ENCODE measurements at regions not wholly inside any gene's neighbourhood (a gene's known extent, or its start where the extent isn't known, plus 50 kb on each side); places are given as distances from the start of the nearest gene placed in this dataset.
"Not testable (repeated sequence)": the region's sequence is repeated elsewhere in the genome, so short reads cannot be mapped to it uniquely, and the experiment has no call there.

DNA sequence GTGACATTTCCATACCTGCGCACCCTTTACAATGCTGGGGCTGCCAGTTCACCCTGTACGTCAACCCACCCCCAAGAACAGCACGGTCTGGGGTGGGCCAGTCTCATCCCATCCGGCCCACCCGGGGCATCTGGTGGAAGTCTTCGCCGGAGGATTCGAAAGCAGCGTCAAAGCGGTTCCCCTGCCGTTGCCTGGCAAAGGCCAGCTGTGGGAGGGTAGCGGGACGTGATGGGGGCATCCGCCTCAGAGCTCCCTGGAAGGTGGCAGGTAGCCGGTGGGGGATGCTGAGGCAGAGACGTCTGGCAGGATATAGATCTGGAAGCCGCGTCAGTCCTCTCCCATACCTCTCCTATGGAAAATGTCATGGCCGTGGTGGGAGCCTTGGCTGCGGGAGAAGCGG, 749.1 kb upstream of the DEFB115 start:
- not testable (repeated sequence) for DNase-seq (ENCODE audit: low read depth, low spot score)

DNA sequence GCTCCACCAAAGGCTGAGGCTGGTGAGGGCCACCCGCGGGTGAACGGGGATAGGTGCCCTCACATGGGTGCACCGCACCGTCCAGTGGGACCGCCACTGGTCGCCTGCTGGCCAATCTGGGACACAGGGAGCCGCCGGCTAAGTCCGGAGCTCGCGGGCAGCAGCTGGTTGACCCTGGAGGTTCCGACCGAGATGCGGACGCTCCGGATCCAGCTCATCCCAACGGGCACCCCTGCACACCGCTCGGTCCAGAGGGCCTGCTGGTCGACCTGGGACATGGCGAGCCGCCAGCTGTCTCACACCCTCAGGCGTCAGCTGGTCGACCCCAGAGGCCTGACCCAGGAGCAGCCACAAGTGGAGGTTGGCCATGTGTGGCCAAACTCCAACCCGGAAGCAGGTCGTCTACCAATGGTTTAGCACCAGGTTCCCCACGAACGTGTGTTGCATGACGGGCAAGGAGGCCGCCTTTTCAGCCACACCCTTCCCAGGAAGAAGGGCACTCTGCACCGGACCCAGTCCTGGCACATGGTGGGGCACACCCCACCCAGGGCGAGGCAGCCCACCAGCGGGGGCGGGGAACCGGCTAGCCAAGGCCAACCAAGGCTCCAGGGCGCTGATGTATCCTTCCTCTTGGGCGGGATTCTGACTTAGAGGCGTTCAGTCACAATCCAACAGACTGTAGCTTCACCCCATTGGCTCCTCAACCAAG, 746.0 kb upstream of the DEFB115 start:
- no peak for DNase-seq (ENCODE audit: low read depth, low spot score)

GRCh38 chr20:30513050-30513628, 744.3 kb upstream of the DEFB115 start:
- DNase-seq (ENCODE audit: low read depth, low spot score): no peak

- not testable (repeated sequence) for DNase-seq (ENCODE audit: low read depth, low spot score)
These were observed 741.5 kb upstream of the DEFB115 start for GRCh38 chr20:30515915-30516314.

GRCh38 chr20:30518906-30519305, 738.6 kb upstream of the DEFB115 start:
- not testable (repeated sequence) for DNase-seq (ENCODE audit: low read depth, low spot score)

DNA sequence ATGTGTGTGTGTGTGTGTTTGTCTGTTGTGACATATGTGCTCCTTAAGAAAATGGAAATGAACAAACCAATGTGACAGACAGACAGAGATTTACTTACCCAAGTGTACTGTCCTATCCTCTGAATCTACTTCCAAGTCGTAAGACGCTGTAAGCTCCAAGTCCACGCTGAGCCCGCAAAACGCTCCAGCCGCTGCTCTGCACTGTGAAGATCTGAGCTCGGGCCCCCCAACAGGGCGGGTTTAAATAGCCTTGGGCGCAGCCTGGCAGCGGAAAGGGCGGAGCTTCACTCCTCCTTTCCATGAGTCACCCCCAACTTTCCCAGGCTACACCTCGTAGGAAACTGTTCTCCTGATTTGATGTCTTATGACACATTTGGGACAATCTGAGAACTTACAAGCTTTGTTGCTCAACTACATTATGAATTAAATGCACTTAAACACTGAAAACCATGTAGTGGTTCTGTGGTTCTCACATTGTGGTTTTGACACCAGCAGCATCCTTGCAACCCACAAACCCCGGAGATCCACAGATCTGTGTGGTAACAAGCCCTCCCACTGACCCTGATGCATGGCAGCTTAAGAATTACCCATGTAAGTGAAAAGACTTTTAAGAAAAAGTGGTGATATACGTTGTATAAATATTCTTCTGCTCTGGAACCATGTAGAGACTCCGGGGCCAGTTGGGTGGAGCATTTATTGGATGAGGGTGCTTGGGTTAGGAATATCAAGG, 735.6 kb upstream of the DEFB115 start:
- DNase-seq (ENCODE audit: low read depth, low spot score): not testable (repeated sequence)

- not testable (repeated sequence) for DNase-seq (ENCODE audit: low read depth, low spot score)
These were observed 733.3 kb upstream of the DEFB115 start for GRCh38 chr20:30524155-30524554.

DNA sequence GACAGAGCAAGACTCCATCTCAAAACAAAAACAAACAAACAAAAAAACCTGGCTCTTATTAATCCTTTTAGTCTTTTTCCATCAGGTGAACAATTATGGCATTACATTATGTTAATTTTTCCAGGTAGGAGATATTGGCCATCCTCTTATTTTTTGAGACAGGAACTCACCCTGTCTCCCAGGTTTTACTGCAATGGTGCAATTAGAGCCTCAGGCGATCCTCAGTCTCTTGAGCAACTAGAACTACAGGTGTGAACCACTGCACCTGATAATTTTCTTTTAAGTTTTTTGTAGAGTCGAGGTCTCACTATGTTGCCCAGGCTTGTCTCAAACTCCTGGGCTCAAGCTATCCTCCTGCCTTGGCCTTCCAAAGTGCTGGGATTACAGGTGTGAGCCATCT, 732.7 kb upstream of the DEFB115 start:
- DNase-seq (ENCODE audit: low read depth, low spot score): not testable (repeated sequence)

DNA sequence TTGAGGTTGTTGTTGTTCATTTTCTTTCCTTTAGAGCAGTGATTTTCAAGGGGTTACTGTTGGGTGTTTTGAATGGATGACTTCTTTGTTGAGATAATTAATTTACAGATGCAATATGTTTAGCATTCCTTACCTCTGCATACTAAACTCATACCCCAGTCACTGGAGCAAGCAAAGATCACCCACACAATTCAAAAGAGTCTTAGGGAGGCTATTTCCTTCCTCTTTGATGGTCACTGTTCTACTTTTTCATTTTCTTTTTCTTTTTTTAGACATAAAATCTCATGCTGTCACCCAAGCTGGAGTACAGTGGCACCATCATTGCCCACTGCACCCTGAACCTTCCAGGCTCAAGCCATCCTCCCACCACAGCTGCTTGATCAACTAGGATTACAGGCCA, 723.8 kb upstream of the DEFB115 start:
- not testable (repeated sequence) for DNase-seq (ENCODE audit: low read depth, low spot score)

- DNase-seq (ENCODE audit: low read depth, low spot score): not testable (repeated sequence)
These were observed 720.0 kb upstream of the DEFB115 start for GRCh38 chr20:30537459-30537858.

GRCh38 chr20:30540330-30541069, 717.0 kb upstream of the DEFB115 start:
- DNase-seq (ENCODE audit: low read depth, low spot score): not testable (repeated sequence)

DNA sequence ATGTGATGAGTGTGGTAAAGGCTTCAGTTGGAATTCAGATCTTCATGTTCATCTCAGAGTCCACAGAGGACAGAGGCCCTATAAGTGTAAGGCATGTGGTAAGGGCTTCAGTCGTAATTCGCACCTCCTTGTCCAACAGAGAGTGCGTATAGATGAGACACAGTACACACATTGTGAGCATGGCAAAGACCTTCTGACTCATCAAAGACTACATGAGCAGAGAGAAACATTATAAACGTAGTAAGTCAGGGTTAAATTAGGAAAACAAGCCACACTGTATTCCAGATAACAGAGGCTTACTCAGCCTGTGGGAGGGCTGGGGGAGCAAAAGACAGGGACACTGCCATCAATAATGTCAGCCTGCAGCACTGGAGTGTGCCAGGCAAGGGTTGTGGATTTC, 706.2 kb upstream of the DEFB115 start:
- not testable (repeated sequence) for DNase-seq (ENCODE audit: low read depth, low spot score)

DNA sequence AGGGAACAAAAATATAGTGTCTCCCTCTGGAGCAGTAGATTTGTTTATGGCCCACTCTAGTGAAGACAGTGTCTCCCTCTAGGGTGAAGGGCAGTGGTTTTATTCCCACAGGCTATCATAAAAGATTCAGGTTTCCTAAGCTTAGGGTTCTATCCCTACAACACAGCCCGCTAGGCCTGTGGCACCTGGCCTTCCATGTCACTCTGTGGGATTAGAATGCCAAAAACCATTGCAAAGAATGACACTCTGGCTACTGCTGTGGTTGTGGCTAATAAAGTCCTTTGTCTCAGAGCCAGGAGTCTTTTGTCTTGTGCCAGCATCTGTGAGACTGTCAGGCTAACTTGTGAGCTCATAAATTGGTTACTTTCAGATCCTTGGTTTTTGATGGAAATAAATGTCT, 700.7 kb upstream of the DEFB115 start:
- DNase-seq (ENCODE audit: low read depth, low spot score): not testable (repeated sequence)

GRCh38 chr20:30565086-30565485, 692.4 kb upstream of the DEFB115 start:
- not testable (repeated sequence) for DNase-seq (ENCODE audit: low read depth, low spot score)

GRCh38 chr20:30569867-30570266, 687.6 kb upstream of the DEFB115 start:
- DNase-seq (ENCODE audit: low read depth, low spot score): not testable (repeated sequence)

GRCh38 chr20:30570622-30571021, 686.8 kb upstream of the DEFB115 start:
- not testable (repeated sequence) for DNase-seq (ENCODE audit: low read depth, low spot score)

DNA sequence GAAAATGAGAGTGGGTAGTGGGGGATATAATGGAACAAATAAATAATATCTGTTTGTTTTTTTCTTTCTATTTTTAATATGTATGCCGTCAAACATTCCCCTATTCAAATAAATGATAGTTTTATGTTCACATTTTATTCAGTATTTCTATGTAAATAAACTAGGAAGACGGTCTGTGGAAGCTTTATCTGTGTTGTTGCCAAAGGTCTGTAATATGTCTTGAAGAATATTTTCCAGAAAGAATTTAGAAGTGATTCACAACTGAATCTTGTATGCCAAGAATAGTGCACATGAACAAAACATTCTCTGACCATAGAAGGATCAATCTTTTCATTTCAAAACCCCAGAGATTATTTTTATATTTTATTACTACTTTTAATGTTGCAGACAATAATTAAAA, 683.1 kb upstream of the DEFB115 start:
- not testable (repeated sequence) for DNase-seq (ENCODE audit: low read depth, low spot score)

GRCh38 chr20:30579069-30579468, 678.4 kb upstream of the DEFB115 start:
- DNase-seq (ENCODE audit: low read depth, low spot score): not testable (repeated sequence)

DNA sequence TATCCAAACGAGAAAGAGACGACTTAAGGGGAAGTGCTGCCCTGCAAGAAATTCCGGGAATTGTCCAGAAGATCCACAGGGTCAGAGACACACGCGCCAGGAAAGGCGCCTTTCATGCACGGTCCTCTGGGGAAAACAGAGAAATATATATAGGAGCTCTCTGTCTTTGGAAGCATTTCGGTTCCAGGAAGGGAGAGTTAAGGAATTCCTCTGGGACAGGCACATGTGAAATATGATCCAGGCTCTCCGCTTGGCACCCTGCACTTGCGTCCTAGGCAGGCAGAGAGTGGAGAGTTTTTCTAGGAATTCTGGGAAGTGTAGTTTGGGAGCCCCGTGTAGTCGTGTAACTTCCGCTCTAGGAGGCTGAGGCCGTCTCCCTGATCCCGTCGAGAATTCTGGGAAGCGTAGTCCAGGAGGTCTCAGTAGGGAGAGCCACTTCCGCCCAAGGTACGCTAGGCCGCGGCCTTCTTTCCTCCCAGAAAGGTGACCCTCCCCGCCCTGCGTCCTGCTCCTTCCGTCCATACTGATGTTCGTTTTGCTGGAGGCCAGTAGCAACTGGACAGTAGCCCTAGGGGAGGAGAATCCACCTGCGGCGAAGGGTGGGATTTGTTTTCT, 677.5 kb upstream of the DEFB115 start:
- peak; percentile 95 for DNase-seq (ENCODE audit: low read depth, low spot score)

- not testable (repeated sequence) for DNase-seq (ENCODE audit: low read depth, low spot score)
These were observed 675.6 kb upstream of the DEFB115 start for GRCh38 chr20:30581839-30582238.

DNA sequence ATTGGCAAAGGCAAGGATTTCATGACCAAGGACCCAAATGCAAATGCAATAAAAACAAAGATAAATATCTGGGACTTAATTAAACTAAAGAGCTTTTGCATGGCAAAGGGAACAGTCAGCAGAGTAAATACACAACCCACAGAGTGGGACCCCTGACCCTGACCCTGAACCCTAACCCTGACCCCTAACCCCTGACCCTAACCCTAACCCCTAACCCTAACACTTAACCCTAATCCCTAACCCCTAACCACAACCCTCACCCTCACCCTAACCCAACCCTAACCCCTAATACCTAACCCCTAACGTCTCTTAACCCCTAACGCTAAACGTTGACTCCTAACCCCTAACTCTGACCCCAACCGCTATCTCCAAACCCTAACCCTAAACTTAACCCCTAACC, 673.1 kb upstream of the DEFB115 start:
- not testable (repeated sequence) for DNase-seq (ENCODE audit: low read depth, low spot score)
